ENCODE measurements at regions not wholly inside any gene's neighbourhood (a gene's known extent, or its start where the extent isn't known, plus 50 kb on each side); places are given as distances from the start of the nearest gene placed in this dataset.

- DNase-seq (ENCODE audit: low read depth): no peak
- TF ChIP-seq, protein P1, sequence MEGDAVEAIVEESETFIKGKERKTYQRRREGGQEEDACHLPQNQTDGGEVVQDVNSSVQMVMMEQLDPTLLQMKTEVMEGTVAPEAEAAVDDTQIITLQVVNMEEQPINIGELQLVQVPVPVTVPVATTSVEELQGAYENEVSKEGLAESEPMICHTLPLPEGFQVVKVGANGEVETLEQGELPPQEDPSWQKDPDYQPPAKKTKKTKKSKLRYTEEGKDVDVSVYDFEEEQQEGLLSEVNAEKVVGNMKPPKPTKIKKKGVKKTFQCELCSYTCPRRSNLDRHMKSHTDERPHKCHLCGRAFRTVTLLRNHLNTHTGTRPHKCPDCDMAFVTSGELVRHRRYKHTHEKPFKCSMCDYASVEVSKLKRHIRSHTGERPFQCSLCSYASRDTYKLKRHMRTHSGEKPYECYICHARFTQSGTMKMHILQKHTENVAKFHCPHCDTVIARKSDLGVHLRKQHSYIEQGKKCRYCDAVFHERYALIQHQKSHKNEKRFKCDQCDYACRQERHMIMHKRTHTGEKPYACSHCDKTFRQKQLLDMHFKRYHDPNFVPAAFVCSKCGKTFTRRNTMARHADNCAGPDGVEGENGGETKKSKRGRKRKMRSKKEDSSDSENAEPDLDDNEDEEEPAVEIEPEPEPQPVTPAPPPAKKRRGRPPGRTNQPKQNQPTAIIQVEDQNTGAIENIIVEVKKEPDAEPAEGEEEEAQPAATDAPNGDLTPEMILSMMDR (conservative IDR thresholded peaks at IDR 0.05; ENCODE audit: low read depth, low read length): no peak
- H3K4me3 ChIP-seq (ENCODE audit: low read depth, low read length): no peak overlapping the region
Observed at GRCh38 chr7:80370587-80370986, 141.3 kb downstream of the GNAT3 start.

DNA sequence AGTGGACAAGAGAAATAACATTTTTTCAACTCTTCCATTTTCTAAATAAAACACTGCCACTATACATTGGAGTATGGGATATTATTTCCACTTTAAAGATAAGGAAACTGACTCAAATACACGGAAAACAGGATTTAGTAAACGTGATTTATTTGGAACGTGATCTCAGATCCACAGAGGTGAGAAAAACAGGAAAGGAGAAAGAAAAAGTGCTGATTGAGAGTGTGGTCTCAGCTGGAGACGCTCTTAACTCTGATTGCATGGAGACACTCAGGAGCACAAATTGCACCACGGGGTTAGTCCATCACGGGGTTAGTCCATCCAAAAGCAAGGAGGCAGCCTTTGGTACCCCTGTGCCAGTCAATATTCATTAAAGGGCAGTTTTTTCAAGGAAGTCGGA, 142.5 kb downstream of the GNAT3 start:
- DNase-seq (ENCODE audit: low read depth): no peak
- H3K4me3 ChIP-seq (ENCODE audit: low read depth, low read length): no peak overlapping the region
- TF ChIP-seq, protein P1 (conservative IDR thresholded peaks at IDR 0.05; ENCODE audit: low read depth, low read length): no peak

DNA sequence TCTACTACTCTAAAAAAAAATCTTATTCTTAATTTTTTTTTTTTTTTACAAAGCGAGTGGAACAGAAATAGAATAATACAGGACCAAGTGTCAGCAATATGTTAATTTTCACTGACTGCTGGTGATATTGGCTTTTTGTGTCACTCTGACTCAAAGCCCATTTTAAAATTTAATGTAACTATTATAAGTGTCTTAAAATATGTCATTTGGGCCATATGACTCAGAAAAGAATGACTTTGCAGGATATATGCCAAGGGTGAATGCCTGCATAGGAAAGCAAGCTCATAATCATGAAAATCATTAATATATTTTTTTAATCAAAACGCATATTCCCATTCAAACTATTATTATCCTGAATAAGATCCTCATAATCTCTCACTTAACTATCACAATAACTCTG, 149.2 kb downstream of the GNAT3 start:
- DNase-seq (ENCODE audit: low read depth): no peak
- TF ChIP-seq, protein P1 (conservative IDR thresholded peaks at IDR 0.05; ENCODE audit: low read depth, low read length): no peak
- no peak overlapping the region for H3K4me3 ChIP-seq (ENCODE audit: low read depth, low read length)

GRCh38 chr7:80362010-80362618, 149.8 kb downstream of the GNAT3 start:
- TF ChIP-seq, protein P1 (conservative IDR thresholded peaks at IDR 0.05; ENCODE audit: low read depth, low read length): no peak
- DNase-seq (ENCODE audit: low read depth): no peak
- H3K4me3 ChIP-seq (ENCODE audit: low read depth, low read length): no peak overlapping the region

DNA sequence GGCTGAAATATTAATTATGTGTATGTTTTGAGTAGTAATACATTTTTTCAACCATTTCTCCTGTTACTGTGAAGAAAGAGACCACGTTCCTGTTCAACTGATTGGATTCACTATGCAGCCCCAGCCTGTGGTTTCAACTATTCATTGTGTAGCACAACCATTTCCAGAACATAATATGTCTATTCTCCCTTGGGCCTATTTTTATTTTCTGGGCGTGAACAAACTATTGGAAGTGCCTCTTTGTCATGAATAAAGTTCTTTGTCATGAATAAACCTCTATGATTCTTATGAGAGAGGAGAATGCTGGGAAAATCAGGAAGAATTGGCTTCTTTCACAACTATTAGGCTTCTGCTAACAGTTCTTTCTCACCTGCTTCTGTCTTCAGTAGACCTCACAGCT, 152.4 kb downstream of the GNAT3 start:
- TF ChIP-seq, protein P1 (conservative IDR thresholded peaks at IDR 0.05; ENCODE audit: low read depth, low read length): no peak
- DNase-seq (ENCODE audit: low read depth): no peak
- H3K4me3 ChIP-seq (ENCODE audit: low read depth, low read length): no peak overlapping the region

- H3K4me3 ChIP-seq (ENCODE audit: low read depth, low read length): no peak overlapping the region
- DNase-seq (ENCODE audit: low read depth): no peak
- TF ChIP-seq, protein P1 (conservative IDR thresholded peaks at IDR 0.05; ENCODE audit: low read depth, low read length): no peak
Observed at GRCh38 chr7:80359029-80359428, 152.8 kb downstream of the GNAT3 start.

- no peak overlapping the region for H3K4me3 ChIP-seq (ENCODE audit: low read depth, low read length)
- TF ChIP-seq, protein P1 (conservative IDR thresholded peaks at IDR 0.05; ENCODE audit: low read depth, low read length): no peak
- no peak for DNase-seq (ENCODE audit: low read depth)
Observed at GRCh38 chr7:80357530-80357929, 154.3 kb downstream of the GNAT3 start.
